ENCODE measurements at regions not wholly inside any gene's neighbourhood (a gene's known extent, or its start where the extent isn't known, plus 50 kb on each side); places are given as distances from the start of the nearest gene placed in this dataset.
A peak's percentile ranks its signal among the peaks of the same experiment; 100 is the strongest.
"Not testable (repeated sequence)": the region's sequence is repeated elsewhere in the genome, so short reads cannot be mapped to it uniquely, and the experiment has no call there.

DNA sequence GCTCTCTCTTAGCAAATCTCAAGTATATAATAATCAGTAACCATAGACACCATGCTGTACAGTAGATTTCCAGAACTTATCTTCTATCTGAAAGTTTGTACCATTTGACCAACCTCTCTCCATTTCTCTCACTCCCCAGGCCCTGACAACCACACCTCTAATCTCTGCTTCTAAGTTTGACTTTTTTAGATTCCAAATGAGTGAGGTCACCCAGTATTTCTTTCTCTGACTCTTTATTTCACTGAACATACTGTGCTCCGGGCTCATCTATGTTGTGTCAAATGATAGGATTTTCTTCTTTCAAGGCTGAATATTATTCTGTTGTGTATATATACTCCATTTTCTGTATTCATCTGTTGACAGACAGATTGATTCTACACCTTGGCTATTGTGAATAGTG is 110.1 kb upstream of the METTL14 start:
- H3K4me1 ChIP-seq (ENCODE audit: control insufficient read depth in 1 of 2, insufficient read depth in 2 of 2, low read length in 2 of 2); H3K79me2 ChIP-seq (ENCODE audit: control insufficient read depth, insufficient read depth, low read length, poor library complexity); H3K23ac ChIP-seq (ENCODE audit: low read length); H3K9ac ChIP-seq (ENCODE audit: low read length); H3K4ac ChIP-seq (ENCODE audit: low read depth, low read length); H3K4me3 ChIP-seq (ENCODE audit: low read depth, low read length); H3K27me3 ChIP-seq (ENCODE audit: insufficient read depth, low read length); H2BK120ac ChIP-seq (ENCODE audit: insufficient read depth, low read length, poor library complexity); H2AK5ac ChIP-seq (ENCODE audit: low read length); H3K27ac ChIP-seq (ENCODE audit: low read depth, low read length); H3K36me3 ChIP-seq (ENCODE audit: control insufficient read depth in 1 of 2, insufficient read depth in 2 of 2, low read length in 2 of 2); H3K9me3 ChIP-seq (ENCODE audit: insufficient read depth, low read depth, low read length); H3K4me2 ChIP-seq (ENCODE audit: low read length); H4K91ac ChIP-seq (ENCODE audit: low read depth, low read length); H3K79me1 ChIP-seq (ENCODE audit: low read length); H3K18ac ChIP-seq (ENCODE audit: low read length); H3K14ac ChIP-seq (ENCODE audit: low read length); H4K8ac ChIP-seq (ENCODE audit: low read depth, low read length); H4K12ac ChIP-seq (ENCODE audit: low read depth, low read length); H2AFZ ChIP-seq (ENCODE audit: insufficient read depth, low read length, poor library complexity); H2BK5ac ChIP-seq (ENCODE audit: low read depth, low read length, poor library complexity); H2BK12ac ChIP-seq (ENCODE audit: low read length): not testable (repeated sequence)
- DNase-seq: peak in 1 of 2 donors; percentile 34
- no CpG with 5 or more reads among the region's 1 CpG for WGBS (ENCODE audit: extremely low coverage, insufficient coverage, insufficient read length)

DNA sequence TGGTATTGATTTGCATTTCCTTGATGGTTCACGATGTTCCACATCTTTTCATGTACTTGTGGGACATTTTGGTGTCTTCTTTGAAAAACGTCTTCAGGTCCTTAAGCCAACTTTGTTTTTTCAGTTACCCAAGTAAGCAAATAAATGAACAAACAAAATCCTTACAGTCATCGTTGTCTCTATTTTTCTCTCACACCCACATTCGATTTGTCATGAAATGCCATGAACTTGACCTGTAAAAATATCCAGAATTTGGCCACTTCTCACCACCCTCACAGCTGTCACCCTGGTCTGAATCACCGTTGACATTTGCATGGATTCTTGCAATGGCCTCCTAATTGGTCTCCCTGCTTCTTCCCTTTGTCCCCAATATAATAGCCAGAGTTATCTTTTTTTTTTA is 109.5 kb upstream of the METTL14 start:
- not testable (repeated sequence) for H3K27me3 ChIP-seq (ENCODE audit: insufficient read depth, low read length); H4K8ac ChIP-seq (ENCODE audit: low read depth, low read length); H3K4me1 ChIP-seq (ENCODE audit: control insufficient read depth in 1 of 2, insufficient read depth in 2 of 2, low read length in 2 of 2); H3K4me2 ChIP-seq (ENCODE audit: low read length); H3K36me3 ChIP-seq (ENCODE audit: control insufficient read depth in 1 of 2, insufficient read depth in 2 of 2, low read length in 2 of 2); H3K79me1 ChIP-seq (ENCODE audit: low read length); H3K4ac ChIP-seq (ENCODE audit: low read depth, low read length); DNase-seq; H3K79me2 ChIP-seq (ENCODE audit: control insufficient read depth, insufficient read depth, low read length, poor library complexity); H3K18ac ChIP-seq (ENCODE audit: low read length); H2BK5ac ChIP-seq (ENCODE audit: low read depth, low read length, poor library complexity); H3K4me3 ChIP-seq (ENCODE audit: low read depth, low read length); H4K12ac ChIP-seq (ENCODE audit: low read depth, low read length); H2BK12ac ChIP-seq (ENCODE audit: low read length); H2AFZ ChIP-seq (ENCODE audit: insufficient read depth, low read length, poor library complexity); H3K23ac ChIP-seq (ENCODE audit: low read length); H3K9ac ChIP-seq (ENCODE audit: low read length); H4K91ac ChIP-seq (ENCODE audit: low read depth, low read length); H3K14ac ChIP-seq (ENCODE audit: low read length); H2BK120ac ChIP-seq (ENCODE audit: insufficient read depth, low read length, poor library complexity); H2AK5ac ChIP-seq (ENCODE audit: low read length); H3K9me3 ChIP-seq (ENCODE audit: insufficient read depth, low read depth, low read length); H3K27ac ChIP-seq (ENCODE audit: low read depth, low read length)
- WGBS (ENCODE audit: extremely low coverage, insufficient coverage, insufficient read length): no CpG with 5 or more reads among the region's 5 CpGs

- not testable (repeated sequence) for H3K4me3 ChIP-seq (ENCODE audit: low read depth, low read length); H3K79me1 ChIP-seq (ENCODE audit: low read length); H4K8ac ChIP-seq (ENCODE audit: low read depth, low read length); H2BK5ac ChIP-seq (ENCODE audit: low read depth, low read length, poor library complexity); H3K4ac ChIP-seq (ENCODE audit: low read depth, low read length); H3K36me3 ChIP-seq (ENCODE audit: control insufficient read depth in 1 of 2, insufficient read depth in 2 of 2, low read length in 2 of 2); H3K14ac ChIP-seq (ENCODE audit: low read length); H3K27me3 ChIP-seq (ENCODE audit: insufficient read depth, low read length); H3K4me2 ChIP-seq (ENCODE audit: low read length); DNase-seq; H3K9me3 ChIP-seq (ENCODE audit: insufficient read depth, low read depth, low read length); H4K91ac ChIP-seq (ENCODE audit: low read depth, low read length); H2BK120ac ChIP-seq (ENCODE audit: insufficient read depth, low read length, poor library complexity); H3K79me2 ChIP-seq (ENCODE audit: control insufficient read depth, insufficient read depth, low read length, poor library complexity); H3K4me1 ChIP-seq (ENCODE audit: control insufficient read depth in 1 of 2, insufficient read depth in 2 of 2, low read length in 2 of 2); H3K18ac ChIP-seq (ENCODE audit: low read length); H3K9ac ChIP-seq (ENCODE audit: low read length); H4K12ac ChIP-seq (ENCODE audit: low read depth, low read length); H3K27ac ChIP-seq (ENCODE audit: low read depth, low read length); H2AFZ ChIP-seq (ENCODE audit: insufficient read depth, low read length, poor library complexity); H2AK5ac ChIP-seq (ENCODE audit: low read length); H2BK12ac ChIP-seq (ENCODE audit: low read length); H3K23ac ChIP-seq (ENCODE audit: low read length)
- WGBS (ENCODE audit: extremely low coverage, insufficient coverage, insufficient read length): no CpG with 5 or more reads among the region's 13 CpGs
These were observed 108.4 kb upstream of the METTL14 start for GRCh38 chr4:118576709-118577219.

GRCh38 chr4:118585015-118585414 is 100.2 kb upstream of the METTL14 start:
- H3K23ac ChIP-seq (ENCODE audit: low read length): no peak overlapping the region
- no peaks in the 10 kb centered on the region for H3K4me1 ChIP-seq (ENCODE audit: control insufficient read depth in 1 of 2, insufficient read depth in 2 of 2, low read length in 2 of 2)
- H2BK120ac ChIP-seq (ENCODE audit: insufficient read depth, low read length, poor library complexity): no peak overlapping the region
- no peak overlapping the region for H3K9ac ChIP-seq (ENCODE audit: low read length)
- no peak overlapping the region for H3K18ac ChIP-seq (ENCODE audit: low read length)
- H3K14ac ChIP-seq (ENCODE audit: low read length): no peak overlapping the region
- no peak overlapping the region for H2BK5ac ChIP-seq (ENCODE audit: low read depth, low read length, poor library complexity)
- no CpG with 5 or more reads among the region's 5 CpGs for WGBS (ENCODE audit: extremely low coverage, insufficient coverage, insufficient read length)
- H3K27ac ChIP-seq (ENCODE audit: low read depth, low read length): no peak overlapping the region
- no peak overlapping the region for H4K12ac ChIP-seq (ENCODE audit: low read depth, low read length)
- H3K4me3 ChIP-seq (ENCODE audit: low read depth, low read length): no peak overlapping the region
- H3K4me2 ChIP-seq (ENCODE audit: low read length): no peak overlapping the region
- no peak overlapping the region for H4K8ac ChIP-seq (ENCODE audit: low read depth, low read length)
- H3K9me3 ChIP-seq (ENCODE audit: insufficient read depth, low read depth, low read length): no peaks in the 10 kb centered on the region
- H2AK5ac ChIP-seq (ENCODE audit: low read length): no peak overlapping the region
- H2BK12ac ChIP-seq (ENCODE audit: low read length): no peak overlapping the region
- H3K79me1 ChIP-seq (ENCODE audit: low read length): no peaks in the 10 kb centered on the region
- no peaks in the 10 kb centered on the region for H3K27me3 ChIP-seq (ENCODE audit: insufficient read depth, low read length)
- DNase-seq: no peak
- no peak overlapping the region for H4K91ac ChIP-seq (ENCODE audit: low read depth, low read length)
- no peaks in the 10 kb centered on the region for H3K36me3 ChIP-seq (ENCODE audit: control insufficient read depth in 1 of 2, insufficient read depth in 2 of 2, low read length in 2 of 2)
- no peaks in the 10 kb centered on the region for H3K79me2 ChIP-seq (ENCODE audit: control insufficient read depth, insufficient read depth, low read length, poor library complexity)
- H3K4ac ChIP-seq (ENCODE audit: low read depth, low read length): no peak overlapping the region
- H2AFZ ChIP-seq (ENCODE audit: insufficient read depth, low read length, poor library complexity): peak overlapping the region; percentile 17

Measured in trophoblast cell (in vitro differentiated cells and primary cell).